GM12878 (cell line): ENCODE measurements at regions not wholly inside any gene's neighbourhood (a gene's known extent, or its start where the extent isn't known, plus 50 kb on each side); places are given as distances from the start of the nearest gene placed in this dataset.

Source experiments
- ATAC-seq: fragments of 200-7000 bp; cut with Tn5 transposase; 3 replicates; pipeline ENCODE4 v1.9.1; 2020; ENCODE audit warnings: mild to moderate bottlenecking, moderate library complexity
- BruUV-seq: library from RNA; stranded (reverse); fragments of 400-500 nt; replicated peaks from 2 replicates; lab custom pipeline; 2021; lab: Mats Ljungman, UMichigan
- CTCF ChIA-PET: fragments of 300-600 bp; sonication (Branson Sonifier 250); formaldehyde crosslinking; extraction: SDS; loops from one replicate; lab custom pipeline; 2021; ENCODE audit warnings: inconsistent platforms; lab: Yijun Ruan, JAX
- POLR2A ChIA-PET: fragments of 350-600 bp; formaldehyde crosslinking; extraction: SDS; loops from one replicate; lab custom pipeline; 2021; ENCODE audit warnings: inconsistent platforms; lab: Charles Lee
- RAD21 ChIA-PET: fragments of 300-600 bp; sonication (Branson Sonifier 250); formaldehyde crosslinking; loops from one replicate; lab custom pipeline; 2023; ENCODE audit warnings: antibody characterized with exemption; ENCODE audit not compliant: unreplicated experiment; lab: Charles Lee
- SMC1A ChIA-PET: fragments of 300-600 bp; sonication (Branson Sonifier 250); formaldehyde crosslinking; loops from one replicate; lab custom pipeline; 2023; ENCODE audit not compliant: unreplicated experiment, uncharacterized antibody; lab: Charles Lee
- DNase-seq: peaks from one replicate; pipeline ENCODE4 v3.0.0-alpha.2; 2011; ENCODE audit warnings: low read depth, low spot score
- FAIRE-seq: peaks from 3 replicates; lab custom pipeline; 2011; peaks lifted over from hg19 to GRCh38; lab: Jason Lieb, UNC
- H2AFZ ChIP-seq: 2 replicates; pipeline ENCODE4 v1.6.0; 2011; ENCODE audit warnings: low read depth, low read length, control low read depth; ENCODE audit not compliant: control insufficient read depth
- H3K27ac ChIP-seq: 2 replicates; pipeline ENCODE4 v1.5.1; 2011; ENCODE audit warnings: control low read depth; ENCODE audit not compliant: control insufficient read depth, insufficient read depth
- H3K27me3 ChIP-seq, 2 experiments: replicated peaks in 1 of 2; 2 replicates each; pipeline versions ENCODE4 v1.6.0 to v1.6.1; 2011; ENCODE audit warnings: low read length in 1 of 2; ENCODE audit not compliant: control insufficient read depth in 2 of 2, insufficient read depth in 2 of 2
- H3K36me3 ChIP-seq, 2 experiments: 2 replicates each; pipeline ENCODE4 v1.5.1; 2011; ENCODE audit warnings: low read length in 1 of 2; ENCODE audit not compliant: control insufficient read depth in 2 of 2, insufficient read depth in 2 of 2
- H3K4me1 ChIP-seq: 2 replicates; pipeline ENCODE4 v1.6.1; 2011; ENCODE audit warnings: mild to moderate bottlenecking, low read length, moderate library complexity, mixed read lengths; ENCODE audit not compliant: control insufficient read depth, insufficient read depth
- H3K4me2 ChIP-seq: 2 replicates; pipeline ENCODE4 v1.6.0; 2011; ENCODE audit warnings: control low read depth; ENCODE audit not compliant: control insufficient read depth, insufficient read depth
- H3K4me3 ChIP-seq: fragments of 200-600 bp; sonication (generic); 2 replicates; pipeline ENCODE4 v1.5.1; 2016
- H3K79me2 ChIP-seq: 2 replicates; pipeline ENCODE4 v1.6.0; 2011; ENCODE audit warnings: low read length; ENCODE audit not compliant: control insufficient read depth, insufficient read depth
- H3K9ac ChIP-seq: 2 replicates; pipeline ENCODE4 v1.8.0; 2011; ENCODE audit warnings: low read length, control low read depth, mixed read lengths; ENCODE audit not compliant: control insufficient read depth, insufficient read depth
- H3K9me3 ChIP-seq: replicated peaks from 3 replicates; pipeline ENCODE4 v1.5.1; 2011; ENCODE audit warnings: mild to moderate bottlenecking, low read length; ENCODE audit not compliant: control insufficient read depth, insufficient read depth
- H4K20me1 ChIP-seq: 2 replicates; pipeline ENCODE4 v1.6.0; 2011; ENCODE audit not compliant: control insufficient read depth, insufficient read depth
- CREM ChIP-seq: IDR thresholded peaks from 2 replicates; pipeline ENCODE4 v1.6.1; 2014; ENCODE audit warnings: antibody characterized with exemption, low read depth
- EGR1 ChIP-seq, 2 experiments: IDR thresholded peaks; 1 replicate in 1 of 2; 2 replicates in 1 of 2; pipeline ENCODE4 v1.6.1; 2011 to 2012; ENCODE audit warnings: low read depth in 2 of 2, low read length in 2 of 2, borderline replicate concordance in 1 of 2, mild to moderate bottlenecking in 1 of 2, moderate library complexity in 1 of 2
- LARP7 ChIP-seq: fragments of 450-650 bp; IDR thresholded peaks from 2 replicates; pipeline ENCODE4 v1.6.1; 2017; ENCODE audit warnings: mild to moderate bottlenecking
- MYC ChIP-seq: IDR thresholded peaks from 2 replicates; pipeline ENCODE4 v1.6.1; 2011; ENCODE audit warnings: mild to moderate bottlenecking, low read length, moderate library complexity, inconsistent platforms; ENCODE audit not compliant: insufficient read depth, insufficient replicate concordance, insufficient read length, severe bottlenecking
- NBN ChIP-seq: fragments of 450-650 bp; IDR thresholded peaks from 2 replicates; pipeline ENCODE4 v1.6.1; 2016
- NFIC ChIP-seq: IDR thresholded peaks from 2 replicates; pipeline ENCODE4 v1.6.1; 2012; ENCODE audit warnings: low read depth, mild to moderate bottlenecking, inconsistent platforms, low read length, moderate library complexity
- SRF ChIP-seq, 2 experiments: IDR thresholded peaks; 2 replicates each; pipeline ENCODE4 v1.6.1; 2011; ENCODE audit warnings: low read depth in 2 of 2, low read length in 2 of 2, mild to moderate bottlenecking in 1 of 2, moderate library complexity in 1 of 2
- STAT1 ChIP-seq: fragments of 450-650 bp; conservative IDR thresholded peaks from 2 replicates; pipeline ENCODE4 v1.6.1; 2014; ENCODE audit warnings: antibody characterized with exemption, mild to moderate bottlenecking
- TBL1XR1 ChIP-seq: IDR thresholded peaks from 2 replicates; pipeline ENCODE4 v1.6.1; 2012; ENCODE audit warnings: low read depth, low read length, improper control_type of control experiment
- WGBS: methylation state at CpG from one replicate; pipeline ENCODE4 v1.1.6; 2016; ENCODE audit warnings: low lambda C conversion rate; ENCODE audit not compliant: insufficient replicate concordance, insufficient coverage; ENCODE audit errors: missing lambda C conversion rate; 5-methylcytosine and 5-hydroxymethylcytosine counted together
- in situ Hi-C: fragments of 300-500 bp; cut with MboI; formaldehyde crosslinking; loops from 9 replicates; pipeline ENCODE4 v1.14.3; 2018; ENCODE audit warnings: mixed read lengths
- intact Hi-C: fragments of 100-400 bp; cut with micrococcal nuclease; formaldehyde crosslinking; loops from one replicate; pipeline ENCODE4 v1.14.2; 2022; ENCODE audit not compliant: unreplicated experiment
- TF ChIP-seq, protein P1 (sequence below): fragments of 450-650 bp; formaldehyde crosslinking; IDR thresholded peaks from 2 replicates; pipeline ENCODE4 v1.5.0; 2022; ENCODE audit warnings: mild to moderate bottlenecking, missing genetic modification characterization
- TF ChIP-seq, protein P2 (sequence below): IDR thresholded peaks from 2 replicates; pipeline ENCODE4 v1.6.1; 2012; ENCODE audit warnings: low read depth, low read length, improper control_type of control experiment
- TF ChIP-seq, protein P3 (sequence below): IDR thresholded peaks from 2 replicates; pipeline ENCODE4 v1.6.1; 2012; ENCODE audit warnings: low read depth, low read length, improper control_type of control experiment

DNA sequence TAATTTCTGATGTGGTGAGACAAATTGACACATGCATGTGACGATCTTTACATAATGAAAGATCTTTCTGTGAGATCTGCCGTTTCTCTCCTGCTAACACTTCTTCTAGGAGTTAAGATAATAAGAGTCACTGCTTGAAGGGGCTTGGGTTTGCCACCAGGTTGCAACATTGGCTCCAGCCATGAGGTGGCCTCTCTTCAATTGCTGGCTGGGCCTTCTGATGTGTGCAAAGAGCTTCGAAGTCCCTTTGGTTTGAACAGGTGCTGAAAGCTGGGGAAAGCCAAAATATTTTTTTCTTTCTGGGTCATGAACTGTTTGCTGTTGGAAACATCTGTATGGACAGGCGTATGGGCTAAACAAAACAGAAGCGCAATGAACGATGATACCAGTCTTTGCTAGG lies 204.1 kb upstream of the SALL1 start (continued):
- TF ChIP-seq SRF (IDR thresholded peaks at IDR 0.05; ENCODE audit: low read depth in 2 of 2, low read length in 2 of 2), result no peak
- TF ChIP-seq STAT1, result no peak
- no peak for TF ChIP-seq TBL1XR1
- TF ChIP-seq, protein P1, sequence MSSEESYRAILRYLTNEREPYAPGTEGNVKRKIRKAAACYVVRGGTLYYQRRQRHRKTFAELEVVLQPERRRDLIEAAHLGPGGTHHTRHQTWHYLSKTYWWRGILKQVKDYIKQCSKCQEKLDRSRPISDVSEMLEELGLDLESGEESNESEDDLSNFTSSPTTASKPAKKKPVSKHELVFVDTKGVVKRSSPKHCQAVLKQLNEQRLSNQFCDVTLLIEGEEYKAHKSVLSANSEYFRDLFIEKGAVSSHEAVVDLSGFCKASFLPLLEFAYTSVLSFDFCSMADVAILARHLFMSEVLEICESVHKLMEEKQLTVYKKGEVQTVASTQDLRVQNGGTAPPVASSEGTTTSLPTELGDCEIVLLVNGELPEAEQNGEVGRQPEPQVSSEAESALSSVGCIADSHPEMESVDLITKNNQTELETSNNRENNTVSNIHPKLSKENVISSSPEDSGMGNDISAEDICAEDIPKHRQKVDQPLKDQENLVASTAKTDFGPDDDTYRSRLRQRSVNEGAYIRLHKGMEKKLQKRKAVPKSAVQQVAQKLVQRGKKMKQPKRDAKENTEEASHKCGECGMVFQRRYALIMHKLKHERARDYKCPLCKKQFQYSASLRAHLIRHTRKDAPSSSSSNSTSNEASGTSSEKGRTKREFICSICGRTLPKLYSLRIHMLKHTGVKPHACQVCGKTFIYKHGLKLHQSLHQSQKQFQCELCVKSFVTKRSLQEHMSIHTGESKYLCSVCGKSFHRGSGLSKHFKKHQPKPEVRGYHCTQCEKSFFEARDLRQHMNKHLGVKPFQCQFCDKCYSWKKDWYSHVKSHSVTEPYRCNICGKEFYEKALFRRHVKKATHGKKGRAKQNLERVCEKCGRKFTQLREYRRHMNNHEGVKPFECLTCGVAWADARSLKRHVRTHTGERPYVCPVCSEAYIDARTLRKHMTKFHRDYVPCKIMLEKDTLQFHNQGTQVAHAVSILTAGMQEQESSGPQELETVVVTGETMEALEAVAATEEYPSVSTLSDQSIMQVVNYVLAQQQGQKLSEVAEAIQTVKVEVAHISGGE (CRISPR knock-in tag), result no peak
- TF ChIP-seq EGR1 (IDR thresholded peaks at IDR 0.05; ENCODE audit: borderline replicate concordance in 1 of 2, low read depth in 2 of 2, low read length in 2 of 2), result no peak

DNA sequence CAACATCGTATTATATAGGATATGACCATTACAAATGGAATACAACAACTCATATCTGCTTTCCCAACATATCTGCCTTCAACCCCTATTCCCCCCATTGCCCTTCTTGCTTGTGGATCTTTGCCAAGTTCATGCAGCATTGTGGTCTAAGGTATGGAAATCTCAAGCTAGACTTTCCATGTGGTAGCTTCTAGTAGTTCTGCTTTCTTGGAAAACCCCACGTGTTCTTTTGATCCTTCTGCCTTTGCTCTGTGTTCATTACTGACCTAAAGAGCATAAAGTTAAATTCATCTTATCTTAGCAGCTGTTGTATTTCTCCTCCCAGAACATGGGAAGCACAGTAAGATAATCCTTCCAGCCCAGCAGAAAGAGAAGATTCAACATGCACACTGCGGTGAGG lies 202.0 kb upstream of the SALL1 start:
- RAD21 ChIA-PET, result no interaction called here
- H3K9me3 ChIP-seq, result no peaks in the 10 kb centered on the region
- in situ Hi-C loops, result no loop called here
- DNase-seq (no peak), FAIRE-seq (no peak), ATAC-seq (no peak)
- no peaks in the 10 kb centered on the region for H4K20me1 ChIP-seq
- no peak overlapping the region for H3K9ac ChIP-seq
- BruUV-seq, result no TSS peak
- POLR2A ChIA-PET, result no interaction called here
- H2AFZ ChIP-seq, result no peak overlapping the region
- TF ChIP-seq NFIC (no peak), MYC (no peak), NBN (no peak), LARP7 (no peak), CREM (no peak)
- TF ChIP-seq, protein P2, sequence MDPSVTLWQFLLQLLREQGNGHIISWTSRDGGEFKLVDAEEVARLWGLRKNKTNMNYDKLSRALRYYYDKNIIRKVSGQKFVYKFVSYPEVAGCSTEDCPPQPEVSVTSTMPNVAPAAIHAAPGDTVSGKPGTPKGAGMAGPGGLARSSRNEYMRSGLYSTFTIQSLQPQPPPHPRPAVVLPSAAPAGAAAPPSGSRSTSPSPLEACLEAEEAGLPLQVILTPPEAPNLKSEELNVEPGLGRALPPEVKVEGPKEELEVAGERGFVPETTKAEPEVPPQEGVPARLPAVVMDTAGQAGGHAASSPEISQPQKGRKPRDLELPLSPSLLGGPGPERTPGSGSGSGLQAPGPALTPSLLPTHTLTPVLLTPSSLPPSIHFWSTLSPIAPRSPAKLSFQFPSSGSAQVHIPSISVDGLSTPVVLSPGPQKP, result no peak
- TF ChIP-seq, protein P3, sequence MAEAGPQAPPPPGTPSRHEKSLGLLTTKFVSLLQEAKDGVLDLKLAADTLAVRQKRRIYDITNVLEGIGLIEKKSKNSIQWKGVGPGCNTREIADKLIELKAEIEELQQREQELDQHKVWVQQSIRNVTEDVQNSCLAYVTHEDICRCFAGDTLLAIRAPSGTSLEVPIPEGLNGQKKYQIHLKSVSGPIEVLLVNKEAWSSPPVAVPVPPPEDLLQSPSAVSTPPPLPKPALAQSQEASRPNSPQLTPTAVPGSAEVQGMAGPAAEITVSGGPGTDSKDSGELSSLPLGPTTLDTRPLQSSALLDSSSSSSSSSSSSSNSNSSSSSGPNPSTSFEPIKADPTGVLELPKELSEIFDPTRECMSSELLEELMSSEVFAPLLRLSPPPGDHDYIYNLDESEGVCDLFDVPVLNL, result no peak
- SMC1A ChIA-PET, result no interaction called here
- no peak overlapping the region for H3K4me2 ChIP-seq
- H3K4me3 ChIP-seq, result no peak overlapping the region
- CTCF ChIA-PET, result no interaction called here
- H3K79me2 ChIP-seq, result no peaks in the 10 kb centered on the region
- H3K36me3 ChIP-seq, result no peaks in the 10 kb centered on the region
- WGBS, result 11% methylated on average over 3 of the region's 3 CpGs
- H3K4me1 ChIP-seq, result no peaks in the 10 kb centered on the region
- intact Hi-C loops, result no loop called here
- H3K27me3 ChIP-seq, result no peaks in the 10 kb centered on the region
- H3K27ac ChIP-seq, result no peak overlapping the region
